Adrenal gland (tissue), 5 donors: ENCODE measurements at regions not wholly inside any gene's neighbourhood (a gene's known extent, or its start where the extent isn't known, plus 50 kb on each side); places are given as distances from the start of the nearest gene placed in this dataset.

Source experiments
- CTCF ChIP-seq, 6 experiments: fragments of 450-650 bp in 4 of 6; fragments of 200-600 bp in 2 of 6; sonication (generic) in 1 of 6; IDR thresholded peaks; 1 replicate in 5 of 6; 2 replicates in 1 of 6; pipeline versions ENCODE4 v1.5.1 to v1.8.0; 2016 to 2021; ENCODE audit warnings: antibody characterized with exemption in 6 of 6, mild to moderate bottlenecking in 2 of 6, moderate library complexity in 1 of 6
- POLR2A ChIP-seq, 2 donors: fragments of 450-650 bp; IDR thresholded peaks; one replicate each; pipeline ENCODE4 v1.6.1; 2017; ENCODE audit warnings: antibody characterized with exemption in 2 of 2, mild to moderate bottlenecking in 2 of 2, moderate library complexity in 1 of 2
- donor health status: DM: no; HTN: no; CAD: no.

- TF ChIP-seq CTCF (IDR thresholded peaks at IDR 0.05) (no peak), POLR2A (IDR thresholded peaks at IDR 0.05) (no peak)
These were observed 292.7 kb upstream of the CHAC2 start for GRCh38 chr2:53474914-53475313.
